ENCODE measurements at regions not wholly inside any gene's neighbourhood (a gene's known extent, or its start where the extent isn't known, plus 50 kb on each side); places are given as distances from the start of the nearest gene placed in this dataset.

- H3K27ac Mint-ChIP-seq (ENCODE audit: unreplicated experiment): no peak overlapping the region
- CTCF ChIA-PET: no interaction called here
- DNase-seq: no peak
- intact Hi-C loops (cut with micrococcal nuclease; ENCODE audit: unreplicated experiment): no loop called here
- no peaks in the 10 kb centered on the region for H3K27me3 Mint-ChIP-seq (ENCODE audit: unreplicated experiment)
- H3K4me1 Mint-ChIP-seq (ENCODE audit: low read depth, unreplicated experiment): no peaks in the 10 kb centered on the region
- BruUV-seq (replicated peaks): no TSS peak
- no peaks in the 10 kb centered on the region for H3K36me3 Mint-ChIP-seq (ENCODE audit: insufficient read depth, unreplicated experiment)
- no peak for TF ChIP-seq CTCF (IDR thresholded peaks at IDR 0.05; ENCODE audit: unreplicated experiment)
- peaks cover 6% of the 10 kb centered on the region for H3K9me3 Mint-ChIP-seq (ENCODE audit: low read depth, unreplicated experiment)
- no peak overlapping the region for H3K4me3 Mint-ChIP-seq (ENCODE audit: low read depth, unreplicated experiment)
These were observed 426.7 kb upstream of the SMIM21 start for GRCh38 chr18:75854174-75854573.

GRCh38 chr18:75846321-75846720 is 418.8 kb upstream of the SMIM21 start:
- DNase-seq: no peak
- no peaks in the 10 kb centered on the region for H3K4me1 Mint-ChIP-seq (ENCODE audit: low read depth, unreplicated experiment)
- intact Hi-C loops (cut with micrococcal nuclease; ENCODE audit: unreplicated experiment): no loop called here
- H3K27me3 Mint-ChIP-seq (ENCODE audit: unreplicated experiment): no peaks in the 10 kb centered on the region
- TF ChIP-seq CTCF (IDR thresholded peaks at IDR 0.05; ENCODE audit: unreplicated experiment): no peak
- H3K27ac Mint-ChIP-seq (ENCODE audit: unreplicated experiment): no peak overlapping the region
- no peaks in the 10 kb centered on the region for H3K36me3 Mint-ChIP-seq (ENCODE audit: insufficient read depth, unreplicated experiment)
- BruUV-seq (replicated peaks): no TSS peak
- no peak overlapping the region for H3K4me3 Mint-ChIP-seq (ENCODE audit: low read depth, unreplicated experiment)
- CTCF ChIA-PET: no interaction called here
- peaks cover 6% of the 10 kb centered on the region for H3K9me3 Mint-ChIP-seq (ENCODE audit: low read depth, unreplicated experiment)

GRCh38 chr18:75845413-75845812 is 417.9 kb upstream of the SMIM21 start:
- no peak for DNase-seq
- Mint-ChIP-seq H3K36me3 (ENCODE audit: insufficient read depth, unreplicated experiment) (no peaks in the 10 kb centered on the region), H3K4me3 (ENCODE audit: low read depth, unreplicated experiment) (no peak overlapping the region), H3K4me1 (ENCODE audit: low read depth, unreplicated experiment) (no peaks in the 10 kb centered on the region), H3K27ac (ENCODE audit: unreplicated experiment) (no peak overlapping the region), H3K9me3 (ENCODE audit: low read depth, unreplicated experiment) (peaks cover 6% of the 10 kb centered on the region), H3K27me3 (ENCODE audit: unreplicated experiment) (no peaks in the 10 kb centered on the region)
- BruUV-seq (replicated peaks): no TSS peak
- intact Hi-C loops (cut with micrococcal nuclease; ENCODE audit: unreplicated experiment): no loop called here
- no peak for TF ChIP-seq CTCF (IDR thresholded peaks at IDR 0.05; ENCODE audit: unreplicated experiment)
- CTCF ChIA-PET: no interaction called here

- H3K9me3 Mint-ChIP-seq (ENCODE audit: low read depth, unreplicated experiment): peaks cover 6% of the 10 kb centered on the region
- CTCF ChIA-PET: no interaction called here
- no peaks in the 10 kb centered on the region for H3K36me3 Mint-ChIP-seq (ENCODE audit: insufficient read depth, unreplicated experiment)
These were observed 416.6 kb upstream of the SMIM21 start for GRCh38 chr18:75844146-75844545.

More at GRCh38 chr18:75844146-75844545, 416.6 kb upstream of the SMIM21 start:
- no peak overlapping the region for H3K27ac Mint-ChIP-seq (ENCODE audit: unreplicated experiment)
- intact Hi-C loops (cut with micrococcal nuclease; ENCODE audit: unreplicated experiment): no loop called here
- H3K27me3 Mint-ChIP-seq (ENCODE audit: unreplicated experiment): no peaks in the 10 kb centered on the region
- BruUV-seq (replicated peaks): no TSS peak
- TF ChIP-seq CTCF (IDR thresholded peaks at IDR 0.05; ENCODE audit: unreplicated experiment): no peak
- no peak overlapping the region for H3K4me3 Mint-ChIP-seq (ENCODE audit: low read depth, unreplicated experiment)
- no peak for DNase-seq
- no peaks in the 10 kb centered on the region for H3K4me1 Mint-ChIP-seq (ENCODE audit: low read depth, unreplicated experiment)

Data from Calu3 (cell line).